PFSK-1 (cell line): ENCODE measurements at regions not wholly inside any gene's neighbourhood (a gene's known extent, or its start where the extent isn't known, plus 50 kb on each side); places are given as distances from the start of the nearest gene placed in this dataset.

Experiments used
- POLR2AphosphoS5 ChIP-seq: IDR thresholded peaks from 2 replicates; pipeline ENCODE4 v1.6.1; 2012; ENCODE audit warnings: low read depth, mild to moderate bottlenecking, control low read depth, low read length, moderate library complexity
- REST ChIP-seq, 2 experiments: IDR thresholded peaks; 2 replicates each; pipeline versions ENCODE4 v1.6.1 to v1.8.0; 2011 to 2012; ENCODE audit warnings: low read depth in 2 of 2, low read length in 2 of 2, control low read depth in 1 of 2, inconsistent platforms in 1 of 2, mild to moderate bottlenecking in 1 of 2, moderate library complexity in 1 of 2; ENCODE audit not compliant: insufficient read depth in 1 of 2
- SIN3A ChIP-seq: IDR thresholded peaks from 2 replicates; pipeline ENCODE4 v1.6.1; 2012; ENCODE audit warnings: mild to moderate bottlenecking, low read length, moderate library complexity, borderline replicate concordance; ENCODE audit not compliant: insufficient read depth

- no peak for TF ChIP-seq REST (IDR thresholded peaks at IDR 0.05; ENCODE audit: insufficient read depth in 1 of 2, low read depth in 2 of 2, low read length in 2 of 2)
- TF ChIP-seq POLR2AphosphoS5, result no peak
- no peak for TF ChIP-seq SIN3A
These were observed 76.8 kb upstream of the PCDH8 start for GRCh38 chr13:52925251-52925650.
